Trophoblast cell (in vitro differentiated cells and primary cell): ENCODE measurements at regions not wholly inside any gene's neighbourhood (a gene's known extent, or its start where the extent isn't known, plus 50 kb on each side); places are given as distances from the start of the nearest gene placed in this dataset.

Source experiments
- DNase-seq, 2 donors: peaks; one replicate each; pipeline ENCODE4 v3.0.0-alpha.2; 2016
- H2AFZ ChIP-seq: 2 replicates; pipeline ENCODE4 v1.6.1; 2013; ENCODE audit warnings: low read length, moderate library complexity, mild to moderate bottlenecking; ENCODE audit not compliant: insufficient read depth, poor library complexity
- H2AK5ac ChIP-seq: 2 replicates; pipeline ENCODE4 v1.6.1; 2013; ENCODE audit warnings: mild to moderate bottlenecking, low read length
- H2BK120ac ChIP-seq: 2 replicates; pipeline ENCODE4 v1.6.1; 2013; ENCODE audit warnings: low read length, mild to moderate bottlenecking, moderate library complexity; ENCODE audit not compliant: insufficient read depth, poor library complexity
- H2BK12ac ChIP-seq: 2 replicates; pipeline ENCODE4 v1.6.1; 2013; ENCODE audit warnings: mild to moderate bottlenecking, low read length, moderate library complexity
- H2BK5ac ChIP-seq: 2 replicates; pipeline ENCODE4 v1.6.1; 2013; ENCODE audit warnings: low read length, low read depth, moderate library complexity, mild to moderate bottlenecking; ENCODE audit not compliant: poor library complexity
- H3K14ac ChIP-seq: 2 replicates; pipeline ENCODE4 v1.6.1; 2013; ENCODE audit warnings: mild to moderate bottlenecking, low read length
- H3K18ac ChIP-seq: 2 replicates; pipeline ENCODE4 v1.6.1; 2013; ENCODE audit warnings: mild to moderate bottlenecking, low read length
- H3K23ac ChIP-seq: 2 replicates; pipeline ENCODE4 v1.6.1; 2013; ENCODE audit warnings: low read length
- H3K27ac ChIP-seq: 2 replicates; pipeline ENCODE4 v1.5.1; 2013; ENCODE audit warnings: low read depth, mild to moderate bottlenecking, inconsistent platforms, low read length, moderate library complexity
- H3K27me3 ChIP-seq: 2 replicates; pipeline ENCODE4 v1.6.1; 2013; ENCODE audit warnings: inconsistent platforms, mild to moderate bottlenecking, low read length, moderate library complexity; ENCODE audit not compliant: insufficient read depth
- H3K36me3 ChIP-seq, 2 experiments: 1 replicate in 1 of 2; 2 replicates in 1 of 2; pipeline ENCODE4 v1.6.1; 2013; ENCODE audit warnings: low read length in 2 of 2, mild to moderate bottlenecking in 2 of 2, moderate library complexity in 1 of 2; ENCODE audit not compliant: insufficient read depth in 2 of 2, control insufficient read depth in 1 of 2
- H3K4ac ChIP-seq: 2 replicates; pipeline ENCODE4 v1.6.1; 2013; ENCODE audit warnings: low read depth, mild to moderate bottlenecking, low read length, moderate library complexity
- H3K4me1 ChIP-seq, 2 experiments: 1 replicate in 1 of 2; 2 replicates in 1 of 2; pipeline ENCODE4 v1.6.1; 2013; ENCODE audit warnings: low read length in 2 of 2, mild to moderate bottlenecking in 2 of 2, moderate library complexity in 1 of 2; ENCODE audit not compliant: insufficient read depth in 2 of 2, control insufficient read depth in 1 of 2
- H3K4me2 ChIP-seq: 2 replicates; pipeline ENCODE4 v1.6.1; 2013; ENCODE audit warnings: inconsistent platforms, mild to moderate bottlenecking, low read length, moderate library complexity
- H3K4me3 ChIP-seq: 2 replicates; pipeline ENCODE4 v1.5.1; 2013; ENCODE audit warnings: mild to moderate bottlenecking, low read depth, low read length, inconsistent platforms
- H3K79me1 ChIP-seq: one replicate; pipeline ENCODE4 v1.6.1; 2013; ENCODE audit warnings: low read length
- H3K79me2 ChIP-seq: 2 replicates; pipeline ENCODE4 v1.6.1; 2013; ENCODE audit warnings: low read length, mild to moderate bottlenecking; ENCODE audit not compliant: control insufficient read depth, insufficient read depth, poor library complexity
- H3K9ac ChIP-seq: 2 replicates; pipeline ENCODE4 v1.6.1; 2013; ENCODE audit warnings: mild to moderate bottlenecking, low read length
- H3K9me3 ChIP-seq: 2 replicates; pipeline ENCODE4 v1.6.1; 2013; ENCODE audit warnings: low read depth, mild to moderate bottlenecking, control low read depth, inconsistent platforms, low read length; ENCODE audit not compliant: insufficient read depth
- H4K12ac ChIP-seq: 2 replicates; pipeline ENCODE4 v1.6.1; 2013; ENCODE audit warnings: low read depth, mild to moderate bottlenecking, low read length, moderate library complexity
- H4K8ac ChIP-seq: 2 replicates; pipeline ENCODE4 v1.6.1; 2013; ENCODE audit warnings: low read depth, mild to moderate bottlenecking, low read length, moderate library complexity
- H4K91ac ChIP-seq: one replicate; pipeline ENCODE4 v1.6.1; 2013; ENCODE audit warnings: low read depth, mild to moderate bottlenecking, low read length, moderate library complexity
- WGBS: extraction: QIAGEN DNeasy Blood & Tissue Kit; methylation state at CpG from one replicate; pipeline ENCODE4 v1.1.7; 2013; ENCODE audit warnings: missing lambda C conversion rate; ENCODE audit not compliant: insufficient read length, insufficient coverage; ENCODE audit errors: extremely low coverage; 5-methylcytosine and 5-hydroxymethylcytosine counted together

DNA sequence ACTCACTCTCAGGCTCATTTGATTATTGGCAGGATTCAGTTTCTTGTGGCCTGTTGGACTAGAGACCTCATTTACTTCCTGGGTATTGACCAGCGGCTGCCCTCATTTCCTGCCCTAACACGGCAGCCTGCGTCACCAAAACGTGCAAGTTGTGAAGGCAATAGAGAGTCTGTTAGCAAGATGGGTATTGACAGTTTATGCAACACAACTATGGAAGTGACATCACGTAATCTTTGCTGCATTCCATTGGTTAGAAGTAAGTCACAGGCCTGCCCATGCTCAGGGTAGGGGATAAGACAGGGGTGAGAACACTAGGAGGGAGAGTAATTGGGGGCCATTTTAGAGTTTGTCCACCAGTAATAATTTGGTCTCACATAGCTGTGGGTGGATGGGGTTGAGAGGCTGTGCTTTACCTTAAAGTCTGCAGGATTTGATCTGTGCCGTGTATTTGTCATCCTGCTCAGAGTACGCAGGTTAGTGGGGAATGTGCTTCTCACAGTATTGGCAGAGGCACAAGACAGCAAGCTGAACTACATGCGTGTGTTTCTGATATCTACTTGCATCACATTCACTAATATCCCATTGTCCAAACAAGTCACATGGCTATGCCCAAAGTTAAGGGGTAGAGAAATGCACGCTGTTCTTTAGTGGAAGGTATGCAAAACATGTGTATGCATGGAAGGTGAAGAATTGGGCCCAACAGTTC, 83.3 kb downstream of the EDEM1 start:
- no peak overlapping the region for H2BK5ac ChIP-seq
- H3K9ac ChIP-seq: no peak overlapping the region
- H2AK5ac ChIP-seq: no peak overlapping the region
- DNase-seq: peak; percentile 66 to 75
- H2AFZ ChIP-seq: no peak overlapping the region
- no peaks in the 10 kb centered on the region for H3K4me1 ChIP-seq
- H3K4ac ChIP-seq: no peak overlapping the region
- no peak overlapping the region for H3K23ac ChIP-seq
- no peaks in the 10 kb centered on the region for H3K27me3 ChIP-seq
- H3K9me3 ChIP-seq: no peaks in the 10 kb centered on the region
- no peak overlapping the region for H4K91ac ChIP-seq
- H3K18ac ChIP-seq: no peak overlapping the region
- no peaks in the 10 kb centered on the region for H3K36me3 ChIP-seq
- no peak overlapping the region for H3K27ac ChIP-seq
- no peaks in the 10 kb centered on the region for H3K79me2 ChIP-seq
- H3K4me3 ChIP-seq: no peak overlapping the region
- no peak overlapping the region for H4K12ac ChIP-seq
- no peak overlapping the region for H3K14ac ChIP-seq
- no peak overlapping the region for H3K4me2 ChIP-seq
- WGBS: no CpG with 5 or more reads among the region's 9 CpGs
- no peaks in the 10 kb centered on the region for H3K79me1 ChIP-seq
- no peak overlapping the region for H4K8ac ChIP-seq
- H2BK120ac ChIP-seq: no peak overlapping the region
- no peak overlapping the region for H2BK12ac ChIP-seq

DNA sequence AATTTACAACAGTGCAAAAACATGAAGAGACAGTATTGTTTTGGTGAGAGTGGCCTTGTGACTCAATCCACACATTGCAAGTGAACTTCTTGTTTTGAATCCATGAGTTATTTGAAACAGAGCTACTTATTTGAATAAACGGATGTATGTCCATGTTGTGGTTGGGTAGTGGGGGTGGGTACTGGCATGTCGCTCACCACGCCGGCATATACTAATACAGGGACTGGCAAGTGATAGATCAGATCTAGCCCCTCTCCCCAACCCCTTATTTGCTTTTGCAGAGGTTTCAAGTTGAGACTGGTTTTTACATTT, 83.8 kb downstream of the EDEM1 start:
- no CpG with 5 or more reads among the region's 4 CpGs for WGBS
- no peak overlapping the region for H3K4ac ChIP-seq
- no peak overlapping the region for H4K8ac ChIP-seq
- no peaks in the 10 kb centered on the region for H3K4me1 ChIP-seq
- no peak overlapping the region for H3K23ac ChIP-seq
- no peak overlapping the region for H4K12ac ChIP-seq
- no peak overlapping the region for H2BK120ac ChIP-seq
- no peak overlapping the region for H3K18ac ChIP-seq
- no peaks in the 10 kb centered on the region for H3K79me2 ChIP-seq
- H2AK5ac ChIP-seq: no peak overlapping the region
- H3K9ac ChIP-seq: no peak overlapping the region
- no peaks in the 10 kb centered on the region for H3K27me3 ChIP-seq
- H4K91ac ChIP-seq: no peak overlapping the region
- H3K27ac ChIP-seq: no peak overlapping the region
- no peak overlapping the region for H2BK12ac ChIP-seq
- H3K4me3 ChIP-seq: no peak overlapping the region
- no peaks in the 10 kb centered on the region for H3K9me3 ChIP-seq
- no peak overlapping the region for H3K14ac ChIP-seq
- H3K36me3 ChIP-seq: no peaks in the 10 kb centered on the region
- H3K79me1 ChIP-seq: no peaks in the 10 kb centered on the region
- no peak overlapping the region for H3K4me2 ChIP-seq
- no peak overlapping the region for H2AFZ ChIP-seq
- no peak for DNase-seq
- no peak overlapping the region for H2BK5ac ChIP-seq

DNA sequence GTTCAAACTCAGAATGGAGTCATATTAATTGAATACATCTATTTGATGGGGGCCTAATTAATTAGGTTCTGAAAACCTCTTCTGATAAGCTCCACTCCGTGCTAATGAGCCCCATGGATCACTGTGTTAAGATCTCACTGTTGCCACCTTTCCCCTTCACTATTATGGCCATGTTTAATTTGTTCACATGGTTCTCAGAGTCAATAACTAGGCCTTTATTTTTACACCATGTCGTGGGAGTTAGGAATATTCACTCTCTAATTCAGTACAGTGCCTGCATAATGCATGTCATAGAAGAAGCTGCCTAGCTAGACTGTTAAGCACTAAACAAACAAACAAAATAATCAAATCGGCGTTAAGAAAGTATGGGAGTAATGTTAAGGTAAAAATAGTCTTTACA, 84.9 kb downstream of the EDEM1 start:
- Histone ChIP-seq H4K8ac (no peak overlapping the region), H3K4me1 (no peaks in the 10 kb centered on the region), H3K18ac (no peak overlapping the region), H2BK5ac (no peak overlapping the region), H4K91ac (no peak overlapping the region), H2AK5ac (no peak overlapping the region), H3K14ac (no peak overlapping the region), H3K23ac (no peak overlapping the region), H3K36me3 (no peaks in the 10 kb centered on the region), H3K27ac (no peak overlapping the region), H4K12ac (no peak overlapping the region), H2BK120ac (no peak overlapping the region), H3K4me2 (no peak overlapping the region), H2AFZ (no peak overlapping the region), H3K4me3 (no peak overlapping the region), H3K9me3 (no peaks in the 10 kb centered on the region), H3K79me2 (no peaks in the 10 kb centered on the region), H3K9ac (no peak overlapping the region), H3K27me3 (no peaks in the 10 kb centered on the region), H3K4ac (no peak overlapping the region), H2BK12ac (no peak overlapping the region), H3K79me1 (no peaks in the 10 kb centered on the region)
- DNase-seq: no peak
- WGBS: no CpG with 5 or more reads among the region's 4 CpGs

GRCh38 chr3:5274091-5274490, 86.6 kb downstream of the EDEM1 start:
- H3K18ac ChIP-seq: no peak overlapping the region
- no peak overlapping the region for H2BK120ac ChIP-seq
- no peak overlapping the region for H2AFZ ChIP-seq
- no peak overlapping the region for H3K9ac ChIP-seq
- H3K4me3 ChIP-seq: no peak overlapping the region
- H3K4me2 ChIP-seq: no peak overlapping the region
- no peak overlapping the region for H3K27ac ChIP-seq
- no peak overlapping the region for H2AK5ac ChIP-seq
- no peaks in the 10 kb centered on the region for H3K9me3 ChIP-seq
- H3K4ac ChIP-seq: no peak overlapping the region
- no peaks in the 10 kb centered on the region for H3K27me3 ChIP-seq
- WGBS: no CpG with 5 or more reads among the region's 1 CpG
- H3K14ac ChIP-seq: no peak overlapping the region
- no peak overlapping the region for H4K91ac ChIP-seq
- no peak for DNase-seq
- no peak overlapping the region for H2BK5ac ChIP-seq
- no peak overlapping the region for H3K23ac ChIP-seq
- no peak overlapping the region for H4K12ac ChIP-seq
- H3K79me1 ChIP-seq: no peaks in the 10 kb centered on the region
- H3K4me1 ChIP-seq: no peaks in the 10 kb centered on the region
- H4K8ac ChIP-seq: no peak overlapping the region
- no peaks in the 10 kb centered on the region for H3K36me3 ChIP-seq
- no peaks in the 10 kb centered on the region for H3K79me2 ChIP-seq
- H2BK12ac ChIP-seq: no peak overlapping the region
